Mesenchymal stem cell (in vitro differentiated cells and primary cell): ENCODE measurements at regions not wholly inside any gene's neighbourhood (a gene's known extent, or its start where the extent isn't known, plus 50 kb on each side); places are given as distances from the start of the nearest gene placed in this dataset.
"Not testable (repeated sequence)": the region's sequence is repeated elsewhere in the genome, so short reads cannot be mapped to it uniquely, and the experiment has no call there.

Experiments
- DNase-seq: peaks from one replicate; pipeline ENCODE4 v3.0.0-alpha.2; 2013
- H2AFZ ChIP-seq: one replicate; pipeline ENCODE4 v1.6.1; 2013; ENCODE audit warnings: low read depth, mild to moderate bottlenecking, control low read depth, inconsistent platforms, low read length, moderate library complexity
- H2AK5ac ChIP-seq: 2 replicates; pipeline ENCODE4 v1.6.1; 2013; ENCODE audit warnings: low read length, moderate library complexity, mild to moderate bottlenecking, inconsistent platforms; ENCODE audit not compliant: severe bottlenecking
- H2BK120ac ChIP-seq: one replicate; pipeline ENCODE4 v1.6.1; 2013; ENCODE audit warnings: low read depth, mild to moderate bottlenecking, inconsistent platforms, low read length, moderate library complexity
- H2BK12ac ChIP-seq, 2 experiments: one replicate each; pipeline ENCODE4 v1.6.1; 2013; ENCODE audit warnings: inconsistent platforms in 2 of 2, low read length in 2 of 2, mild to moderate bottlenecking in 2 of 2, moderate library complexity in 2 of 2, control low read depth in 1 of 2
- H2BK15ac ChIP-seq: one replicate; pipeline ENCODE4 v1.6.1; 2013; ENCODE audit warnings: mild to moderate bottlenecking, low read depth, inconsistent platforms; ENCODE audit not compliant: poor library complexity, severe bottlenecking
- H2BK5ac ChIP-seq: 2 replicates; pipeline ENCODE4 v1.6.1; 2013; ENCODE audit warnings: low read depth, mild to moderate bottlenecking, low read length, control low read depth, inconsistent platforms; ENCODE audit not compliant: poor library complexity, severe bottlenecking
- H3K14ac ChIP-seq, 2 experiments: one replicate each; pipeline ENCODE4 v1.6.1; 2013; ENCODE audit warnings: inconsistent platforms in 2 of 2, low read length in 2 of 2, control low read depth in 1 of 2, mild to moderate bottlenecking in 1 of 2, moderate library complexity in 1 of 2
- H3K18ac ChIP-seq, 2 experiments: one replicate each; pipeline ENCODE4 v1.6.1; 2013; ENCODE audit warnings: inconsistent platforms in 2 of 2, low read length in 2 of 2, control low read depth in 1 of 2, low read depth in 1 of 2, mild to moderate bottlenecking in 1 of 2
- H3K23ac ChIP-seq, 2 experiments: one replicate each; pipeline ENCODE4 v1.6.1; 2013; ENCODE audit warnings: inconsistent platforms in 2 of 2, low read length in 2 of 2, mild to moderate bottlenecking in 2 of 2, moderate library complexity in 2 of 2, control low read depth in 1 of 2
- H3K27ac ChIP-seq: 2 replicates; pipeline ENCODE4 v1.5.1; 2013; ENCODE audit warnings: mild to moderate bottlenecking, moderate library complexity, low read length, control low read depth, inconsistent platforms; ENCODE audit not compliant: poor library complexity, severe bottlenecking
- H3K27me3 ChIP-seq, 2 experiments: 2 replicates each; pipeline versions ENCODE4 v1.6.1 to v1.7.0; 2013; ENCODE audit warnings: low read length in 2 of 2, mild to moderate bottlenecking in 2 of 2, moderate library complexity in 2 of 2, control low read depth in 1 of 2, inconsistent platforms in 1 of 2; ENCODE audit not compliant: control insufficient read depth in 1 of 2, insufficient read depth in 1 of 2
- H3K36me3 ChIP-seq, 2 experiments: 2 replicates each; pipeline versions ENCODE4 v1.6.1 to v1.7.0; 2013; ENCODE audit warnings: low read length in 2 of 2, control low read depth in 1 of 2, inconsistent platforms in 1 of 2, low read depth in 1 of 2, mild to moderate bottlenecking in 1 of 2; ENCODE audit not compliant: insufficient read depth in 2 of 2, control insufficient read depth in 1 of 2
- H3K4ac ChIP-seq, 2 experiments: one replicate each; pipeline ENCODE4 v1.6.1; 2013; ENCODE audit warnings: inconsistent platforms in 2 of 2, low read length in 2 of 2, mild to moderate bottlenecking in 2 of 2, moderate library complexity in 2 of 2, control low read depth in 1 of 2, low read depth in 1 of 2
- H3K4me1 ChIP-seq: 2 replicates; pipeline ENCODE4 v1.6.1; 2013; ENCODE audit warnings: low read depth, low read length, control low read depth; ENCODE audit not compliant: control insufficient read depth, insufficient read depth
- H3K4me2 ChIP-seq: 2 replicates; pipeline ENCODE4 v1.6.1; 2013; ENCODE audit warnings: low read length, mild to moderate bottlenecking, inconsistent platforms; ENCODE audit not compliant: poor library complexity, severe bottlenecking
- H3K4me3 ChIP-seq, 2 experiments: 2 replicates each; pipeline versions ENCODE4 v1.5.1 to v1.7.0; 2013; ENCODE audit warnings: low read length in 2 of 2, mild to moderate bottlenecking in 2 of 2, control low read depth in 1 of 2, low read depth in 1 of 2; ENCODE audit not compliant: insufficient read depth in 1 of 2
- H3K79me1 ChIP-seq: replicated peaks from 2 replicates; pipeline ENCODE4 v1.6.1; 2013; ENCODE audit warnings: mild to moderate bottlenecking, control low read depth, low read length, inconsistent platforms; ENCODE audit not compliant: poor library complexity, severe bottlenecking
- H3K9ac ChIP-seq: 2 replicates; pipeline ENCODE4 v1.7.0; 2013; ENCODE audit warnings: mild to moderate bottlenecking, low read length, moderate library complexity
- H3K9me3 ChIP-seq: 2 replicates; pipeline ENCODE4 v1.7.0; 2013; ENCODE audit warnings: mild to moderate bottlenecking, low read length; ENCODE audit not compliant: control insufficient read depth
- H4K8ac ChIP-seq: one replicate; pipeline ENCODE4 v1.6.1; 2013; ENCODE audit warnings: inconsistent platforms, mild to moderate bottlenecking, low read length, moderate library complexity
- H4K91ac ChIP-seq: one replicate; pipeline ENCODE4 v1.6.1; 2013; ENCODE audit warnings: mild to moderate bottlenecking, low read length, inconsistent platforms
- WGBS: methylation state at CpG from one replicate; pipeline ENCODE4 v1.1.7; 2013; ENCODE audit warnings: mixed read lengths; 5-methylcytosine and 5-hydroxymethylcytosine counted together

GRCh38 chr22:11030571-11031410 lies 4497.2 kb upstream of the OR11H1 start:
- H3K9ac ChIP-seq, H2BK120ac ChIP-seq, H4K8ac ChIP-seq, H4K91ac ChIP-seq, H2AFZ ChIP-seq, H3K4ac ChIP-seq, H3K23ac ChIP-seq, H3K36me3 ChIP-seq, DNase-seq, H2AK5ac ChIP-seq, H3K27ac ChIP-seq, H3K14ac ChIP-seq, H3K18ac ChIP-seq, H2BK12ac ChIP-seq, H3K4me3 ChIP-seq, H2BK5ac ChIP-seq, H2BK15ac ChIP-seq, H3K4me1 ChIP-seq, H3K79me1 ChIP-seq, H3K4me2 ChIP-seq, H3K27me3 ChIP-seq: not testable (repeated sequence)
- 68% methylated on average over 11 of the region's 12 CpGs for WGBS
- H3K9me3 ChIP-seq: peaks cover 48% of the 10 kb centered on the region

DNA sequence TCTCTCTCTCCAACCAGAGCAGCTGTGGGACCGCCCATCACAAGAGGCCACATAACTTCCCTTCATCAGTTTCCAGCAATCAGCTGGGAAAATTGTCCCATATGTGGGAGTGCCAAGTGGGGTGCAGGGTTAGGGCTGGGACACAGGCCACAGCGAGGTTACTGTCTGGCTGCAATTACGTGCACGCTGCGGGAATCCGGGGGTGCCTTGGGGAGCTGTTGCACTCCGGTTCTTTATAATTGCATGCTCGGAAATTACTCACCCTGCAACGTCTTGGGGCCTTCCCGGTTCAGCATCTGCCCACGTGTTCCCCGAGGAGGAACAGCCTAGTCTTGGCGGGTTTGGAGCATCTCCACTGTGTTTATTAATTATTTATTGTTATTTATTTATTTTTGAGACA lies 4495.9 kb upstream of the OR11H1 start:
- not testable (repeated sequence) for H2AK5ac ChIP-seq, H3K27me3 ChIP-seq, H3K4ac ChIP-seq, H3K9ac ChIP-seq, H4K8ac ChIP-seq, H3K79me1 ChIP-seq, H2BK120ac ChIP-seq, H2BK5ac ChIP-seq, H3K4me1 ChIP-seq, H3K4me2 ChIP-seq, DNase-seq, H3K27ac ChIP-seq, H2BK12ac ChIP-seq, H4K91ac ChIP-seq, H2BK15ac ChIP-seq, H2AFZ ChIP-seq, H3K18ac ChIP-seq, H3K23ac ChIP-seq, H3K36me3 ChIP-seq, H3K4me3 ChIP-seq, H3K14ac ChIP-seq
- 79% methylated on average over 13 of the region's 13 CpGs for WGBS
- peaks cover 53% of the 10 kb centered on the region for H3K9me3 ChIP-seq

DNA sequence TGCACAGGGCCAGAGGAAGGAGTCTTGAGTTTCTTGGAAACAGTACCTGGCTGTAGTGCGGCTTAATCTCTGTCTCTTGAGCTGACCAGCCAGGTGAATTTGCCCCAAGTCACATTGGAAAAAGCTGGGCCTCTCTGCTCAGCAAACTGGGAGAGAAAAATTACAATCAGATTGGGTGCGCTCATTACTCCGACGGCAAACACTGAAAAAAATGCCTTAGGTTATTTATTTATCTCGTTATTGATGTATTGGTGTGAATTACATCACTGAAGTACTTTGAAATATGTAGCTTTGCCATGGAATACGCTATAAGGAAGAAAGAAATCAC lies 4493.4 kb upstream of the OR11H1 start:
- not testable (repeated sequence) for H2AFZ ChIP-seq, H2BK5ac ChIP-seq, H3K79me1 ChIP-seq, H2BK15ac ChIP-seq, H3K14ac ChIP-seq, H3K4me3 ChIP-seq, H3K36me3 ChIP-seq, H3K4me1 ChIP-seq, H2BK12ac ChIP-seq, H3K4me2 ChIP-seq, H3K9ac ChIP-seq, H2AK5ac ChIP-seq, H3K18ac ChIP-seq, H4K8ac ChIP-seq, H4K91ac ChIP-seq, H2BK120ac ChIP-seq, H3K23ac ChIP-seq, H3K27me3 ChIP-seq, H3K4ac ChIP-seq, H3K27ac ChIP-seq, DNase-seq
- H3K9me3 ChIP-seq: peaks cover 44% of the 10 kb centered on the region
- WGBS: 62% methylated on average over 6 of the region's 6 CpGs

DNA sequence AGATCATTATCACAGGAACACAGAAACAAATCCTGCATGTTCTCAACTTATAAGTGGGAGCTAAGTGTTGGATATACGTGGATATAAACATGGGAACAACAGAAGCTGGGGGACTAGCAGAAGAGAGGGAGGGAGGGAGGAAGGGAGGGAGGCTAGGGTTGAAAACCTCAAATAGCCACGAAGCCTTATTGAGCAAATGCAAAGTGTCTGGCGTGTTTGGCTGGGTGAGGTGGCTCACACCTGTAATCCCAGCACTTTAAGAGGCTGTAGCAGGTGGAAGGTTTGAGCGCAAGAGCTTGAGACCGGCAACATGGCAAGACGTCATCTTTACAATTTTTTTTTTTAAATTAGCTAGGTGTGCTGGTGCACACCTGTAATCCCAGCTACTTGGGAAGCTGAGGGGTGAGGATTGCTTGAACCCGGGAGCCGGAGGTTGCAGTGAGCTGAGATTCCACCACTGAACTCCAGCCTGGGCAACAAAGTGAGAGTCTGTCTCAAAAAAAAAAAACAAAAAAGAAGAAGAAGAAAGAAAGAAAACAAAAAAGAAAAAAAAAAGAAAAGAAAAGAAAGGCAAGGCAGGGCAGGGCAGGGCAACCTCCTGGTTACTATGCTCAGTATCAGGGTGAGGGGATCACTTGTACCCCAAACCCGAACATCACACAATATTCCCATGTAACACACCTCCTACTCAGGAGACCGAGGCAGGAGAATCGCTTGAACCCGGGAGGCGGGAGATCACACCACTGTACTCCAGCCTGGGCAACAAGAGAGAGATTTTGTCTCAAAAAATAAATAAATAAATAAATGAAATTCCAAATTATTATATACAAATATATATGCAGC lies 4492.7 kb upstream of the OR11H1 start:
- H2AFZ ChIP-seq, H3K4me2 ChIP-seq, H3K79me1 ChIP-seq, H3K18ac ChIP-seq, H3K27ac ChIP-seq, H2BK120ac ChIP-seq, H4K91ac ChIP-seq, H2BK15ac ChIP-seq, H3K36me3 ChIP-seq, H3K14ac ChIP-seq, H2BK5ac ChIP-seq, H3K4me1 ChIP-seq, DNase-seq, H3K4ac ChIP-seq, H2AK5ac ChIP-seq, H3K23ac ChIP-seq, H3K27me3 ChIP-seq, H2BK12ac ChIP-seq, H3K9ac ChIP-seq, H3K4me3 ChIP-seq, H4K8ac ChIP-seq: not testable (repeated sequence)
- 68% methylated on average over 13 of the region's 13 CpGs for WGBS
- peaks cover 41% of the 10 kb centered on the region for H3K9me3 ChIP-seq
